ENCODE measurements at regions not wholly inside any gene's neighbourhood (a gene's known extent, or its start where the extent isn't known, plus 50 kb on each side); places are given as distances from the start of the nearest gene placed in this dataset.

DNA sequence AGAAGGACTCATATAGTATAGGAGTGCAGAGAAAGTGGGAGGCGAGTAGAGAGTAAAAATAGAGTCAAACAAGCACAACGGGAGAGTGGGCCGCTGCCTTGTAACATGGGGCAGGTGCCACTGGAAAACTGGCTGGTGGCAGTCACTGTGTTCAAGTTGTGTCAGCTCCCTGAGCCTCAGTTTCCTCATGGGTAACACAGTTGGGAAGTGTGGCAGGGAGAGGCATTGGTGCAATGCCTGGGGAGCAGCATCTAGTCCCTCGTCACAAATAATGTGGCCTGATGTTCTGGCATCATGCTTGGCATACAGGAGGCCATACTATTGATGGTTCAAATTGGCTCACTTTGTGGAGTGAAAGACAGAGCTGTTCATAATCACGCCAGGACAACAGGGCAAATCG lies 78.9 kb upstream of the SPON1 start:
- ChIA-PET CTCF (interaction anchor here (3.1 kb wide), 1 partner anchor 10 kb away, joined by 15 read pairs; no protein-coding TSS in a partner anchor), POLR2A (no interaction called here)
- ATAC-seq = no peak

GRCh38 chr11:13884158-13884799 lies 78.2 kb upstream of the SPON1 start:
- Mint-ChIP-seq H3K4me3 (no peak overlapping the region), H3K9me3 (no peaks in the 10 kb centered on the region), H3K36me3 (no peaks in the 10 kb centered on the region), H3K4me1 (no peaks in the 10 kb centered on the region), H3K27me3 (ENCODE audit: low read depth) (no peaks in the 10 kb centered on the region), H3K27ac (no peak overlapping the region)
- DNase-seq (ENCODE audit: low spot score) (no peak), ATAC-seq (no peak)
- TF ChIP-seq EMX1 (CRISPR knock-in tag; IDR thresholded peaks at IDR 0.05) (no peak), TEAD1 (CRISPR knock-in tag; IDR thresholded peaks at IDR 0.05) (no peak)
- TF ChIP-seq, protein P1, sequence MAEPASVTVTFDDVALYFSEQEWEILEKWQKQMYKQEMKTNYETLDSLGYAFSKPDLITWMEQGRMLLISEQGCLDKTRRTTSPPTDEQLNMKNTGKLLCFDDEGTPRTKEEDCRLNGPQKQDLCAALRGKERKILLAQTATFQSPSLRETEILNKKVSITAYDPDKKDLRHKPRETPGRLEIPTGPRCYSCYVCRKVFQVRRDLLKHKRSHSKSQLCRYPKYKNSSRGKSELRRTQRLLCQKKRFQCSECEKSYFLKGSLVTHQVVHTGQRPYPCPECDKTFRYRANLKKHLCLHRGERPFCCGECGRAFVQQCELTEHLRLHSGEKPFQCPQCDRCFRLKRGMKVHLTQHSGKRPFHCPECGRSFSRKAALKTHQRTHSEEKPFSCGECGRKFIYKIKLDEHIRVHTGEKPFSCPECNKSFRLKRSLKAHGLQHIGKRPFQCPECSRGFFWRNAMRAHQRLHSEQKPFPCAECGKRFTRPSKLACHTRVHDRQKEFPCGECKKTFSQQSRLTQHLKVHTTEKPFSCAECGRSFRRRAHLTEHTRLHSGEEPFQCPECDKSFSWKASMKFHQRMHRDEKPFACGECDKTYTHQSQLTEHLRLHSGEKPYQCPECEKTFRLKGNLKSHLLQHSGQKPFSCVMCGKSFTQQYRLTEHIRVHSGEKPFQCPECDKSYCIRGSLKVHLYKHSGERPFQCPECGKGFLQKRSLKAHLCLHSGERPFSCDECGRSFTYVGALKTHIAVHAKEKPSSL (CRISPR knock-in tag; conservative IDR thresholded peaks at IDR 0.05) = no peak
- CTCF ChIA-PET = interaction anchor here (3.1 kb wide), 1 partner anchor 11 kb away, joined by 15 read pairs; no protein-coding TSS in a partner anchor
- POLR2A ChIA-PET = no interaction called here

More for the DNA sequence above, 78.9 kb upstream of the SPON1 start:
- no peak for DNase-seq (ENCODE audit: low spot score)
- Mint-ChIP-seq H3K4me1 (no peaks in the 10 kb centered on the region), H3K27ac (no peak overlapping the region), H3K4me3 (no peak overlapping the region), H3K9me3 (no peaks in the 10 kb centered on the region), H3K27me3 (ENCODE audit: low read depth) (no peaks in the 10 kb centered on the region), H3K36me3 (no peaks in the 10 kb centered on the region)
- TF ChIP-seq MYBL2 (CRISPR knock-in tag; IDR thresholded peaks at IDR 0.05) = no peak
- TF ChIP-seq, protein P2, sequence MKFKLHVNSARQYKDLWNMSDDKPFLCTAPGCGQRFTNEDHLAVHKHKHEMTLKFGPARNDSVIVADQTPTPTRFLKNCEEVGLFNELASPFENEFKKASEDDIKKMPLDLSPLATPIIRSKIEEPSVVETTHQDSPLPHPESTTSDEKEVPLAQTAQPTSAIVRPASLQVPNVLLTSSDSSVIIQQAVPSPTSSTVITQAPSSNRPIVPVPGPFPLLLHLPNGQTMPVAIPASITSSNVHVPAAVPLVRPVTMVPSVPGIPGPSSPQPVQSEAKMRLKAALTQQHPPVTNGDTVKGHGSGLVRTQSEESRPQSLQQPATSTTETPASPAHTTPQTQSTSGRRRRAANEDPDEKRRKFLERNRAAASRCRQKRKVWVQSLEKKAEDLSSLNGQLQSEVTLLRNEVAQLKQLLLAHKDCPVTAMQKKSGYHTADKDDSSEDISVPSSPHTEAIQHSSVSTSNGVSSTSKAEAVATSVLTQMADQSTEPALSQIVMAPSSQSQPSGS (CRISPR knock-in tag; IDR thresholded peaks at IDR 0.05; ENCODE audit: borderline replicate concordance, low read depth) = no peak
- TF ChIP-seq GRHL2 (CRISPR knock-in tag; IDR thresholded peaks at IDR 0.05; ENCODE audit: insufficient replicate concordance, severe bottlenecking) = no peak
- no peak for TF ChIP-seq FOXK1 (CRISPR knock-in tag; IDR thresholded peaks at IDR 0.05)
- no peak for TF ChIP-seq SP1 (CRISPR knock-in tag; conservative IDR thresholded peaks at IDR 0.05)
- no peak for TF ChIP-seq PRDM15 (CRISPR knock-in tag; IDR thresholded peaks at IDR 0.05)
- no peak for TF ChIP-seq TEAD1 (CRISPR knock-in tag; IDR thresholded peaks at IDR 0.05)
- TF ChIP-seq OVOL2 (CRISPR knock-in tag; IDR thresholded peaks at IDR 0.05; ENCODE audit: borderline replicate concordance) = no peak
- TF ChIP-seq, protein P3, sequence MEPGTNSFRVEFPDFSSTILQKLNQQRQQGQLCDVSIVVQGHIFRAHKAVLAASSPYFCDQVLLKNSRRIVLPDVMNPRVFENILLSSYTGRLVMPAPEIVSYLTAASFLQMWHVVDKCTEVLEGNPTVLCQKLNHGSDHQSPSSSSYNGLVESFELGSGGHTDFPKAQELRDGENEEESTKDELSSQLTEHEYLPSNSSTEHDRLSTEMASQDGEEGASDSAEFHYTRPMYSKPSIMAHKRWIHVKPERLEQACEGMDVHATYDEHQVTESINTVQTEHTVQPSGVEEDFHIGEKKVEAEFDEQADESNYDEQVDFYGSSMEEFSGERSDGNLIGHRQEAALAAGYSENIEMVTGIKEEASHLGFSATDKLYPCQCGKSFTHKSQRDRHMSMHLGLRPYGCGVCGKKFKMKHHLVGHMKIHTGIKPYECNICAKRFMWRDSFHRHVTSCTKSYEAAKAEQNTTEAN (CRISPR knock-in tag; IDR thresholded peaks at IDR 0.05) = no peak
- TF ChIP-seq CREB1 (CRISPR knock-in tag; IDR thresholded peaks at IDR 0.05) = no peak
- no peak for TF ChIP-seq EMX1 (CRISPR knock-in tag; IDR thresholded peaks at IDR 0.05)
- no peak for TF ChIP-seq ZBTB21 (CRISPR knock-in tag; IDR thresholded peaks at IDR 0.05; ENCODE audit: borderline replicate concordance)

GRCh38 chr11:13885083-13885482 lies 77.4 kb upstream of the SPON1 start:
- Mint-ChIP-seq H3K4me3 (no peak overlapping the region), H3K27ac (no peak overlapping the region), H3K27me3 (ENCODE audit: low read depth) (no peaks in the 10 kb centered on the region), H3K9me3 (no peaks in the 10 kb centered on the region), H3K4me1 (no peaks in the 10 kb centered on the region), H3K36me3 (no peaks in the 10 kb centered on the region)
- CTCF ChIA-PET = interaction anchor here (3.1 kb wide), 1 partner anchor 12 kb away, joined by 15 read pairs; no protein-coding TSS in a partner anchor
- POLR2A ChIA-PET = no interaction called here
- no peak for ATAC-seq
- DNase-seq (ENCODE audit: low spot score) = no peak
- no peak for TF ChIP-seq ZNF423 (CRISPR knock-in tag; IDR thresholded peaks at IDR 0.05)
- TF ChIP-seq JUN (CRISPR knock-in tag; IDR thresholded peaks at IDR 0.05) = no peak
- TF ChIP-seq, protein P4, sequence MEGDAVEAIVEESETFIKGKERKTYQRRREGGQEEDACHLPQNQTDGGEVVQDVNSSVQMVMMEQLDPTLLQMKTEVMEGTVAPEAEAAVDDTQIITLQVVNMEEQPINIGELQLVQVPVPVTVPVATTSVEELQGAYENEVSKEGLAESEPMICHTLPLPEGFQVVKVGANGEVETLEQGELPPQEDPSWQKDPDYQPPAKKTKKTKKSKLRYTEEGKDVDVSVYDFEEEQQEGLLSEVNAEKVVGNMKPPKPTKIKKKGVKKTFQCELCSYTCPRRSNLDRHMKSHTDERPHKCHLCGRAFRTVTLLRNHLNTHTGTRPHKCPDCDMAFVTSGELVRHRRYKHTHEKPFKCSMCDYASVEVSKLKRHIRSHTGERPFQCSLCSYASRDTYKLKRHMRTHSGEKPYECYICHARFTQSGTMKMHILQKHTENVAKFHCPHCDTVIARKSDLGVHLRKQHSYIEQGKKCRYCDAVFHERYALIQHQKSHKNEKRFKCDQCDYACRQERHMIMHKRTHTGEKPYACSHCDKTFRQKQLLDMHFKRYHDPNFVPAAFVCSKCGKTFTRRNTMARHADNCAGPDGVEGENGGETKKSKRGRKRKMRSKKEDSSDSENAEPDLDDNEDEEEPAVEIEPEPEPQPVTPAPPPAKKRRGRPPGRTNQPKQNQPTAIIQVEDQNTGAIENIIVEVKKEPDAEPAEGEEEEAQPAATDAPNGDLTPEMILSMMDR (IDR thresholded peaks at IDR 0.05) = no peak
- TF ChIP-seq NFATC4 (CRISPR knock-in tag; IDR thresholded peaks at IDR 0.05) = no peak
- TF ChIP-seq RORB (CRISPR knock-in tag; IDR thresholded peaks at IDR 0.05) = no peak
- no peak for TF ChIP-seq NR3C1 (CRISPR knock-in tag; conservative IDR thresholded peaks at IDR 0.05; ENCODE audit: low read depth)
- TF ChIP-seq, protein P5, sequence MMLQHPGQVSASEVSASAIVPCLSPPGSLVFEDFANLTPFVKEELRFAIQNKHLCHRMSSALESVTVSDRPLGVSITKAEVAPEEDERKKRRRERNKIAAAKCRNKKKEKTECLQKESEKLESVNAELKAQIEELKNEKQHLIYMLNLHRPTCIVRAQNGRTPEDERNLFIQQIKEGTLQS (CRISPR knock-in tag; conservative IDR thresholded peaks at IDR 0.05) = no peak
- TF ChIP-seq TP53 (CRISPR knock-in tag; IDR thresholded peaks at IDR 0.05) = no peak
